Retinal pigment epithelial cell (primary cell): ENCODE measurements at regions not wholly inside any gene's neighbourhood (a gene's known extent, or its start where the extent isn't known, plus 50 kb on each side); places are given as distances from the start of the nearest gene placed in this dataset.

ENCODE experiments used
- DNase-seq: peaks from one replicate; pipeline ENCODE4 v3.0.0-alpha.2; 2010; ENCODE audit warnings: low read depth
- H3K4me3 ChIP-seq: 2 replicates; pipeline ENCODE4 v1.5.1; 2011; ENCODE audit warnings: mild to moderate bottlenecking, low read length, control low read depth, moderate library complexity
- TF ChIP-seq, protein P1 (sequence below): conservative IDR thresholded peaks from 2 replicates; pipeline ENCODE4 v1.5.1; 2011; ENCODE audit warnings: low read depth, low read length, control low read depth, inconsistent platforms

DNA sequence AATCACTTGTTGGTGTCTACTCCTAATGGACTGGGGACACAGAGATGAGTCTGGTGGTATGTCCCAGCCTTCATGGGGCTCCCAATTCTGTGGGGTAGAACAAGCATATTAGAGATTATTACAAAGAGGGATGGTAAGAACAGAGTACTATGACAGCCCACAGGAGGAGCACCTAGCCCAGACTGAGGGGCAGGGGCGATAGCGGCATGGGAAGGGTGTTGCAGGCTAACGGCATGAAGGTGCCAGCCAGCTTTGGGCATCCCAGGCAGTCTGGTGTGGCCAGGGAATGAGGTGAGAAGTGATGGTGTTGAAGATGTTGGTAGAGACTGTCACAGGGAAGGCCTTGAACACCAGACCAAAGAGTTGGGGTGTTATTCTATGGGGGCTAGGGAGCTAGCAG lies 280.0 kb downstream of the RPS24 start:
- H3K4me3 ChIP-seq: no peak overlapping the region
- TF ChIP-seq, protein P1, sequence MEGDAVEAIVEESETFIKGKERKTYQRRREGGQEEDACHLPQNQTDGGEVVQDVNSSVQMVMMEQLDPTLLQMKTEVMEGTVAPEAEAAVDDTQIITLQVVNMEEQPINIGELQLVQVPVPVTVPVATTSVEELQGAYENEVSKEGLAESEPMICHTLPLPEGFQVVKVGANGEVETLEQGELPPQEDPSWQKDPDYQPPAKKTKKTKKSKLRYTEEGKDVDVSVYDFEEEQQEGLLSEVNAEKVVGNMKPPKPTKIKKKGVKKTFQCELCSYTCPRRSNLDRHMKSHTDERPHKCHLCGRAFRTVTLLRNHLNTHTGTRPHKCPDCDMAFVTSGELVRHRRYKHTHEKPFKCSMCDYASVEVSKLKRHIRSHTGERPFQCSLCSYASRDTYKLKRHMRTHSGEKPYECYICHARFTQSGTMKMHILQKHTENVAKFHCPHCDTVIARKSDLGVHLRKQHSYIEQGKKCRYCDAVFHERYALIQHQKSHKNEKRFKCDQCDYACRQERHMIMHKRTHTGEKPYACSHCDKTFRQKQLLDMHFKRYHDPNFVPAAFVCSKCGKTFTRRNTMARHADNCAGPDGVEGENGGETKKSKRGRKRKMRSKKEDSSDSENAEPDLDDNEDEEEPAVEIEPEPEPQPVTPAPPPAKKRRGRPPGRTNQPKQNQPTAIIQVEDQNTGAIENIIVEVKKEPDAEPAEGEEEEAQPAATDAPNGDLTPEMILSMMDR: no peak
- no peak for DNase-seq

DNA sequence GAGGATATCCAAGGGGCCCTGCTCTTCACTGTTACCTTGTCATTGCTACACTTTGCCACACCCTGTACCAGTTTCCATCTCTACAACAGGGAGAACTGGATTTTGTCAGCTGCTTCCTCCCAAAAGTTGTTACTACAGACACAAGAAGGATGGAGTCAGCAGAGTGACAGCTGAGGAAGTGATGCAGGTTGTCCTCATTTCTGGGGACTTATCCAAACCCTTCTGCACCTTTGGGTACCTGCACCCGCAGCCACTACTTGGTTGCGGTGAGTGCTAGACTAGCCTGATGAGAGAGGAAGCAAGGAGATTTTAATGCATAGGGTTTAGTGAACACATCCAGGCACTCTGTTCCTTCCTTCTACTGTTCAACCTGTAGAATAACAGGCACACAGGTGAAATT lies 281.0 kb downstream of the RPS24 start:
- TF ChIP-seq, protein P1: no peak
- no peak overlapping the region for H3K4me3 ChIP-seq
- DNase-seq: no peak

DNA sequence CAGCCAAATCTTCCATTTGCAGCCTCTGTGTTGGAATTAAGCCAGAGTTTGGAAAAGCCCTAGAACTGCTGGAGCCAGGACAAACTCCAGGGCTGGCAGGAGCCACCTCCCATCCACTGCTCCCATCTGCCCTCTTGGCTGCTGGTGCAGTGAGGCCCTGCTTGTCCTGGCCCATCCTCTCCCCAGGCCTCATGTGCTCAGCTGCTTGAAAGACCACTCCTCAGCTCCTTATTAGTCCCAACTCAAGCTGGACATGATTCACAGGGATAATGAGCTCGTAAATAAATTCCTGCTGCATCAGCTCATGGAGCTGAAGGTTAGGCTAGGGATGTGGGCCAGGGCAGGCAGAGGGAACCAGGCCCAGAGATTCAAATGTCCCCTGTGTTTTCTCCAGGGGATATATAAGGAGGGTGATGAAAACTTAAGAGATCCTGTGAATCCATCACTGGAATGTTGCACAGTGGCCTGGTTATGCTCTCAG lies 282.8 kb downstream of the RPS24 start:
- H3K4me3 ChIP-seq: no peak overlapping the region
- no peak for DNase-seq
- TF ChIP-seq, protein P1: no peak

DNA sequence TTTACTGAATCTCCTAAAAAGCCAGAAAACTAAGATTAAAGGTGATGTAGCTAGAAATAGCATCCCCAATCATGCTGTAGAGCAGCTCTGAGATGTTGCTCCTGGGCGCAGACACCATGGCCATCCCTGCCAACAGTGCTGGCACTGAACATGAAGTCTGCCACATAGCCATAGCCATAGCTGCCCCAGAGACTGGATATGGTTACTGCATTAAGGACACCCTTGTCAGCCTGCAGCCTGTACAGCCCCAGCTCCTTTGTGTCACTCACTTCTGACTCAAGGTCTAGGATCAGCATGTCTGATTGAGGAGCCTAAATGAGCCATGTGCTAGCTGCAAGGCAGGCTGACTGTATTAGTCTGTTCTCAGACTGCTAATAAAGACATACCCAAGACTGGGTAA lies 284.6 kb downstream of the RPS24 start:
- H3K4me3 ChIP-seq: no peak overlapping the region
- no peak for DNase-seq
- TF ChIP-seq, protein P1: no peak

DNA sequence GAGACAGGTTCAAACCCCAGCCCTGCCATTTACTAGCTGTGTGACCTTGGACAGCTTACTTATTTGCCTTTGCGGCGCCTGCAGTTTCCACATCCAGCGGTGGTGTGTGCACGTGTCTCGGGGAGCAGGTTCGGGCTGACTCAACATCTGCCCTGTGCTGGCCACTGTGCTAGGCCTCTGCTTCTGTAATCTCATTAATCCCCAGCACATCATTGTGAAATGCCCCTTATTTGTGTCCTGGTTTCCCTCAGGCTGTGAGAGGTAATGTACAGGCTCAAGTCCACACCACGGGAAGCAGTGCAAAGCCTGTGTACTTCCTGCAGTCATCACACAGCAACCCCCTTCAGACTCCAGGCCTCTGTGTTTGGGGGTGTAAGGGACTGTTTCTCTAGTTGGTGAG lies 285.7 kb downstream of the RPS24 start:
- DNase-seq: no peak
- TF ChIP-seq, protein P1: no peak
- no peak overlapping the region for H3K4me3 ChIP-seq

DNA sequence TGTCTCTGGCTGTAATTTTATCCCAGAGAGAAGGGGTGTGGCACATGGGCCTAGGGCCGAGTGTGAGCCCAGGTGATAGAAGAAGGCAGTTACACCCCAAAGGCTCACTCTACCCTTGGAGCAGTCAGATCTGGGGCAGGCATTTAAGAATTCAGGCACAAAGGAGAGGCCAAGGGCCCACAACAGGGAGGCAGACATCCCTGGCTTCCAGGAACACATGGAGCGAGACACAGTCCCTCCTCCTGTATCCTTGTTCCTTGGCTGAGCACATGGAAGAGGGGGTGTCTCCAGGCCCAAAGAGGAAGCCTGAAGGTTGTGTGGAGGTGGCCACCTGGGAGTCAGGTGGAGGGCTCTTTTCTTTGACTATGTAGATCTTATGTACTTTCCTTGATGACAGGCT lies 286.2 kb downstream of the RPS24 start:
- DNase-seq: no peak
- TF ChIP-seq, protein P1: no peak
- no peak overlapping the region for H3K4me3 ChIP-seq

DNA sequence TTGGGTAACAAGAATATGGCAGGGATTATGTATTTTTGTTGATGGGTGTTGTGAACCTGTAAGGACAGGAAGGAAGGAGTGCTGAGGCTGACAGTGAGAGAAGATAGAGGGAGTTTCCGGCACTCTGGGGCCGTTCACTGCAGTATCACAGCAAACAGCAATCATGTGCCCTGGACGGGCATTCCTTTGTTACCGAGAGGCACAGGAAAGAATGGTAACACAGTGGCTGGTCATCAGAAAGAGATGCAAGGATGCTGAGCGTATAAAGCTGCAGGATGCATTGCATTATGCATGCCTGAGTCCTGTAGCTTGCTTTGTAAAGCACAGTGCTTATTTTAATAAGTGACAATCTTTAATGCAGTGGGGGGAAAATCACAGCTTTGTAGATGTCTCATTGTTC lies 286.8 kb downstream of the RPS24 start:
- TF ChIP-seq, protein P1: no peak
- DNase-seq: no peak
- no peak overlapping the region for H3K4me3 ChIP-seq
